ENCODE measurements at regions not wholly inside any gene's neighbourhood (a gene's known extent, or its start where the extent isn't known, plus 50 kb on each side); places are given as distances from the start of the nearest gene placed in this dataset.

GRCh38 chr21:39124681-39125251 is 58.5 kb downstream of the PSMG1 start:
- DNase-seq (ENCODE audit: low spot score) = no peak

GRCh38 chr21:39123375-39123774 is 59.9 kb downstream of the PSMG1 start:
- no peak for DNase-seq (ENCODE audit: low spot score)

- no peak for DNase-seq (ENCODE audit: low spot score)
Observed at GRCh38 chr21:39121600-39122355, 61.5 kb downstream of the PSMG1 start.

- no peak for DNase-seq (ENCODE audit: low spot score)
Observed at GRCh38 chr21:39120876-39121599, 62.2 kb downstream of the PSMG1 start.

- DNase-seq (ENCODE audit: low spot score) = no peak
Observed at GRCh38 chr21:39119891-39120290, 63.4 kb downstream of the PSMG1 start.

GRCh38 chr21:39118604-39119215 is 64.5 kb downstream of the PSMG1 start:
- DNase-seq (ENCODE audit: low spot score) = no peak

- no peak for DNase-seq (ENCODE audit: low spot score)
Observed at GRCh38 chr21:39118061-39118460, 65.2 kb downstream of the PSMG1 start.

- no peak for DNase-seq (ENCODE audit: low spot score)
Observed at GRCh38 chr21:39117440-39117970, 65.7 kb downstream of the PSMG1 start.

- DNase-seq (ENCODE audit: low spot score) = no peak
Observed at GRCh38 chr21:39116761-39117439, 66.4 kb downstream of the PSMG1 start.

- no peak for DNase-seq (ENCODE audit: low spot score)
Observed at GRCh38 chr21:39115576-39116235, 67.5 kb downstream of the PSMG1 start.

GRCh38 chr21:39114871-39115575 is 68.2 kb downstream of the PSMG1 start:
- no peak for DNase-seq (ENCODE audit: low spot score)

GRCh38 chr21:39111931-39112550 is 71.2 kb downstream of the PSMG1 start:
- DNase-seq (ENCODE audit: low spot score) = no peak

- DNase-seq (ENCODE audit: low spot score) = no peak
Observed at GRCh38 chr21:39110431-39110830, 72.8 kb downstream of the PSMG1 start.

- DNase-seq (ENCODE audit: low spot score) = no peak
Observed at GRCh38 chr21:39109596-39110210, 73.5 kb downstream of the PSMG1 start.

- DNase-seq (ENCODE audit: low spot score) = no peak
Observed at GRCh38 chr21:39109163-39109530, 74.1 kb downstream of the PSMG1 start.

GRCh38 chr21:39108291-39109162 is 74.7 kb downstream of the PSMG1 start:
- no peak for DNase-seq (ENCODE audit: low spot score)

- no peak for DNase-seq (ENCODE audit: low spot score)
Observed at GRCh38 chr21:39107739-39108138, 75.5 kb downstream of the PSMG1 start.

GRCh38 chr21:39106881-39107462 is 76.3 kb downstream of the PSMG1 start:
- DNase-seq (ENCODE audit: low spot score) = no peak

GRCh38 chr21:39105836-39106235 is 77.4 kb downstream of the PSMG1 start:
- no peak for DNase-seq (ENCODE audit: low spot score)

Data from HuH-7 (cell line).